Spleen (tissue), 11 donors: ENCODE measurements at regions not wholly inside any gene's neighbourhood (a gene's known extent, or its start where the extent isn't known, plus 50 kb on each side); places are given as distances from the start of the nearest gene placed in this dataset.

Source experiments
- DNase-seq: peaks from one replicate; pipeline ENCODE4 v3.0.0-alpha.2; 2020
- H3K27ac ChIP-seq, 8 donors: fragments of 200-600 bp; sonication (generic) in 7 of 8; 1 replicate in 4 of 8; 2 replicates in 4 of 8; pipeline versions ENCODE4 v1.5.0 to v1.8.0; 2016 to 2021; ENCODE audit warnings: inconsistent platforms in 4 of 8, mild to moderate bottlenecking in 4 of 8, moderate library complexity in 1 of 8
- H3K27me3 ChIP-seq, 7 donors: fragments of 200-600 bp; sonication (generic) in 6 of 7; replicated peaks in 1 of 7; 1 replicate in 4 of 7; 2 replicates in 3 of 7; pipeline versions ENCODE4 v1.5.0 to v1.8.0; 2016 to 2021; ENCODE audit warnings: inconsistent platforms in 3 of 7, mild to moderate bottlenecking in 1 of 7
- H3K36me3 ChIP-seq, 6 donors: fragments of 200-600 bp; sonication (generic) in 5 of 6; 1 replicate in 4 of 6; 2 replicates in 2 of 6; pipeline versions ENCODE4 v1.5.0 to v1.8.0; 2016 to 2021; ENCODE audit warnings: inconsistent platforms in 2 of 6
- H3K4me1 ChIP-seq, 6 donors: fragments of 200-600 bp; sonication (generic) in 5 of 6; 1 replicate in 3 of 6; 2 replicates in 3 of 6; pipeline versions ENCODE4 v1.5.0 to v1.8.0; 2016 to 2021; ENCODE audit warnings: inconsistent platforms in 3 of 6
- H3K4me3 ChIP-seq, 8 donors: fragments of 200-600 bp; sonication (generic) in 7 of 8; 1 replicate in 4 of 8; 2 replicates in 4 of 8; pipeline versions ENCODE4 v1.5.0 to v1.8.0; 2016 to 2021; ENCODE audit warnings: inconsistent platforms in 4 of 8, mild to moderate bottlenecking in 4 of 8, moderate library complexity in 2 of 8
- H3K9me3 ChIP-seq, 8 donors: fragments of 200-600 bp; sonication (generic) in 7 of 8; 1 replicate in 4 of 8; 2 replicates in 4 of 8; pipeline versions ENCODE4 v1.5.0 to v1.8.0; 2016 to 2021; ENCODE audit warnings: inconsistent platforms in 4 of 8
- POLR2A ChIP-seq, 3 donors: fragments of 450-650 bp; IDR thresholded peaks; one replicate each; pipeline ENCODE4 v1.5.1; 2017; ENCODE audit warnings: antibody characterized with exemption in 3 of 3, mild to moderate bottlenecking in 1 of 3
- POLR2AphosphoS5 ChIP-seq, 3 donors: sonication (generic); formaldehyde crosslinking; IDR thresholded peaks; one replicate each; pipeline ENCODE4 v1.5.1; 2017; ENCODE audit warnings: antibody characterized with exemption in 3 of 3
- WGBS, 5 donors: extraction: QIAGEN DNeasy Blood & Tissue Kit in 3 of 5; methylation state at CpG; one replicate each; pipeline versions ENCODE4 v1.1.5 to v1.1.7; 2013 to 2018; 5-methylcytosine and 5-hydroxymethylcytosine counted together
- intact Hi-C: fragments of 100-400 bp; cut with DNase I; formaldehyde crosslinking; loops from one replicate; pipeline ENCODE4 v1.15.0; 2023; ENCODE audit warnings: low total_unique reads
- TF ChIP-seq, protein P1 (sequence below), 11 experiments: fragments of 200-600 bp in 7 of 11; fragments of 450-650 bp in 4 of 11; sonication (generic) in 4 of 11; IDR thresholded peaks in 8 of 11; conservative IDR thresholded peaks in 3 of 11; 1 replicate in 7 of 11; 2 replicates in 4 of 11; pipeline versions ENCODE4 v1.4.0 to v1.8.0; 2016 to 2021; ENCODE audit warnings: antibody characterized with exemption in 11 of 11, inconsistent platforms in 4 of 11, mild to moderate bottlenecking in 1 of 11
- donor health status: healthy with polysubstance abuse.
- donor health status: DM: no; HTN: no; CAD: no; lungs with moderate emphysema.
- donor health status: DM: no; HTN: no; CAD: no.
- donor health status: Bipolar disorder and iron deficiency.
- donor health status: healthy.
- donor health status: DM: no; HTN: no; CAD: no.
- donor health status: DM: yes; HTN: yes; CAD: no.

DNA sequence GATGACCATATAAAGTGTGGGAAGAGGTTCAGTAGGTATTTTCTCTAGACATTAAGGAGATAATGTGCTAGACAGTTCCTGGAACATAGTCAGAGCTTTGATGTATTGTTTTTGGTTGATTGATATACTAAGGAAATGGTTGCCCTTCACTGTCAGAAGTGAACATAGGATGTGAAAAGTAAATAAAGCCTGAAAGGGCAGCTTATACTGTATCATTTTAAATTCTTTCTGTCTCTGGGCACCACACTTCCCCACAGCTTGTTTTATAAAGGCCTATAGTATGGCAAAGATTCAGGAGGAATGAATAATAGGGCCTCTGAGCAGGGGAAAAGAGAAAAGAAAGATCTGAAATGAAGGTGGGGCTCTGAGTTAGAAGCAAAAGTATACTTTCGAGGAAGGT is 72.7 kb upstream of the ITPRID2 start:
- Histone ChIP-seq H3K4me3 (no peak overlapping the region), H3K27ac (no peak overlapping the region), H3K36me3 (no peaks in the 10 kb centered on the region), H3K9me3 (no peaks in the 10 kb centered on the region), H3K4me1 (peaks cover 0 to 6% (median 0%) of the 10 kb centered on the region in 6 donors), H3K27me3 (no peaks in the 10 kb centered on the region)
- TF ChIP-seq, protein P1, sequence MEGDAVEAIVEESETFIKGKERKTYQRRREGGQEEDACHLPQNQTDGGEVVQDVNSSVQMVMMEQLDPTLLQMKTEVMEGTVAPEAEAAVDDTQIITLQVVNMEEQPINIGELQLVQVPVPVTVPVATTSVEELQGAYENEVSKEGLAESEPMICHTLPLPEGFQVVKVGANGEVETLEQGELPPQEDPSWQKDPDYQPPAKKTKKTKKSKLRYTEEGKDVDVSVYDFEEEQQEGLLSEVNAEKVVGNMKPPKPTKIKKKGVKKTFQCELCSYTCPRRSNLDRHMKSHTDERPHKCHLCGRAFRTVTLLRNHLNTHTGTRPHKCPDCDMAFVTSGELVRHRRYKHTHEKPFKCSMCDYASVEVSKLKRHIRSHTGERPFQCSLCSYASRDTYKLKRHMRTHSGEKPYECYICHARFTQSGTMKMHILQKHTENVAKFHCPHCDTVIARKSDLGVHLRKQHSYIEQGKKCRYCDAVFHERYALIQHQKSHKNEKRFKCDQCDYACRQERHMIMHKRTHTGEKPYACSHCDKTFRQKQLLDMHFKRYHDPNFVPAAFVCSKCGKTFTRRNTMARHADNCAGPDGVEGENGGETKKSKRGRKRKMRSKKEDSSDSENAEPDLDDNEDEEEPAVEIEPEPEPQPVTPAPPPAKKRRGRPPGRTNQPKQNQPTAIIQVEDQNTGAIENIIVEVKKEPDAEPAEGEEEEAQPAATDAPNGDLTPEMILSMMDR (IDR thresholded peaks at IDR 0.05 in 8 of 11, conservative IDR thresholded peaks at IDR 0.05 in 3 of 11), result no peak
- intact Hi-C loops, result no loop called here
- no peak for DNase-seq
- WGBS, 5 donors, result 84 to 100% (median 92%) methylated on average over 1 of the region's 1 CpG

DNA sequence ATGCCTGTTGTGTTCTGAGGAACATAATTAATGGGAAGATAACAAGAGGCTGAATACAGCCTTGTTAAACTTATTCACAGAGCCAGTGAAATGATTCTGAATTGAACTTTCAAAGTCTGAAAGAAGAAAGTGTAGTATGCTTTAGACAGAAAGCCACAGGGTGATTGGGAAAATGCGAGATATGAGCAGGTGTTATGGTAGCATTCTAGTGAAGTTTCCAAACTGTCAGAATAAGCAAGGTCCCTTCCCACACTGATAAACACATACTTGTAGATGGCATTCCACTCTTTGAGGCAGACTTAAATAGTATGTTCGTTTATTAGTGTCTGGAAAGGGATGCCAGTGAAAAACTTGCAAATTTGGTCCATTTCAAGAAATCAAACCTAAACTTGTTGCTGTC is 70.5 kb upstream of the ITPRID2 start:
- intact Hi-C loops, result no loop called here
- no peak overlapping the region for H3K27ac ChIP-seq
- TF ChIP-seq POLR2A (IDR thresholded peaks at IDR 0.05) (no peak), POLR2AphosphoS5 (IDR thresholded peaks at IDR 0.05) (no peak)
- TF ChIP-seq, protein P1 (IDR thresholded peaks at IDR 0.05 in 8 of 11, conservative IDR thresholded peaks at IDR 0.05 in 3 of 11), result no peak
- WGBS, 5 donors, result 75 to 83% (median 79%) methylated on average over 2 of the region's 2 CpGs
- H3K9me3 ChIP-seq, result no peaks in the 10 kb centered on the region
- no peaks in the 10 kb centered on the region for H3K36me3 ChIP-seq
- no peaks in the 10 kb centered on the region for H3K4me1 ChIP-seq
- no peaks in the 10 kb centered on the region for H3K27me3 ChIP-seq
- no peak overlapping the region for H3K4me3 ChIP-seq
- DNase-seq, result no peak

DNA sequence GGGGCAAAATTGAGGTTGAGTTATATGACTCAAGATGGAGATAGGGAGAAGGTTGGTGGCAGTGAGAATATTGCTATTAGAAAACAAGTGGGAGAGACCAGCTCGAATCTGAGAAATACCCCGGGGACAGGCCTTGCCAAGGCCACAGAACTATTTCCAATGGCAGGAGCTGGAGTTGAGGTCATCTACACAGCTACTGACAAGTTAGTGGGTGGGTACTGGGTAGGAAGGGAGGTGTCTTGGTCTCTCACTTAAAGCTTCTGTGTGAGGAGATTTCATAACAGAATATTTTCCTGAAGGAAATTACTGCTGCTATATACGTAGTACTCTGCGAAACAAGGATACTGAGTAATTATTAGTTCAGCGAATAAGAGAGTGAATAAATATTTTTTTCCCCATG is 69.4 kb upstream of the ITPRID2 start:
- no peak overlapping the region for H3K4me3 ChIP-seq
- H3K9me3 ChIP-seq, result no peaks in the 10 kb centered on the region
- 72 to 90% (median 80%) methylated on average over 5 of the region's 5 CpGs for WGBS, 5 donors
- no peak for DNase-seq
- H3K27ac ChIP-seq, result no peak overlapping the region
- TF ChIP-seq, protein P1 (IDR thresholded peaks at IDR 0.05 in 8 of 11, conservative IDR thresholded peaks at IDR 0.05 in 3 of 11), result no peak
- TF ChIP-seq POLR2A (IDR thresholded peaks at IDR 0.05), result no peak
- TF ChIP-seq POLR2AphosphoS5 (IDR thresholded peaks at IDR 0.05), result no peak
- no peaks in the 10 kb centered on the region for H3K36me3 ChIP-seq
- no peaks in the 10 kb centered on the region for H3K27me3 ChIP-seq
- H3K4me1 ChIP-seq, result no peaks in the 10 kb centered on the region
- intact Hi-C loops, result no loop called here

DNA sequence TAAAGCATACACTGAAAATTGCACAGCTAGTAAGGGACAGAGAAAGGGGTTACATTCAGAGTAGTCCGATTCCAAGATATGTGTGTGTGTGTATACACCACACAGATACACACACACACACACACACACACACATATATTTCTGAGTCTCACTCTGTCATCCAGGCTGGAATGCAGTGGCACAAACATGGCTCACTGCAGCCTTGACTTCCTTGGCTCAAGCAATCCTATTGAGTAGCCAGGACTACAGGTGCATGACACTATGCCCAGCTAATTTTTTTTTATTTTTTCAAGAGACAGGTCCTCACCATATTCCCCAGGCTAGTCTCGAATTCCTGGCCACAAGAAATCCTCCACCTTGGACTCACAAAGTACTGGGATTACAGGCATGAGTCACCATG is 68.1 kb upstream of the ITPRID2 start:
- 78 to 89% (median 82%) methylated on average over 2 of the region's 2 CpGs for WGBS, 5 donors
- Histone ChIP-seq H3K27me3 (no peaks in the 10 kb centered on the region), H3K27ac (no peak overlapping the region), H3K4me3 (no peak overlapping the region), H3K4me1 (no peaks in the 10 kb centered on the region), H3K36me3 (no peaks in the 10 kb centered on the region), H3K9me3 (no peaks in the 10 kb centered on the region)
- DNase-seq, result no peak
- intact Hi-C loops, result no loop called here
- TF ChIP-seq POLR2AphosphoS5 (IDR thresholded peaks at IDR 0.05) (no peak), POLR2A (IDR thresholded peaks at IDR 0.05) (no peak)
- TF ChIP-seq, protein P1 (IDR thresholded peaks at IDR 0.05 in 8 of 11, conservative IDR thresholded peaks at IDR 0.05 in 3 of 11), result no peak
